Colon (tissue), 2 donors: ENCODE measurements at regions not wholly inside any gene's neighbourhood (a gene's known extent, or its start where the extent isn't known, plus 50 kb on each side); places are given as distances from the start of the nearest gene placed in this dataset.

Experiments used
- FAIRE-seq: peaks from 2 replicates; lab custom pipeline; 2012; peaks lifted over from hg19 to GRCh38; lab: Jason Lieb, UNC
- donor health status: control.
- donor health status: control.

GRCh38 chr18:78364388-78364960 is 615.1 kb upstream of the SALL3 start:
- FAIRE-seq: no peak

GRCh38 chr18:78367996-78368395 is 611.6 kb upstream of the SALL3 start:
- no peak for FAIRE-seq

GRCh38 chr18:78368726-78369125 is 610.9 kb upstream of the SALL3 start:
- FAIRE-seq: no peak

GRCh38 chr18:78376046-78376445 is 603.6 kb upstream of the SALL3 start:
- no peak for FAIRE-seq

- no peak for FAIRE-seq
Measured at GRCh38 chr18:78378403-78378802, 601.2 kb upstream of the SALL3 start.

GRCh38 chr18:78378983-78379382 is 600.6 kb upstream of the SALL3 start:
- no peak for FAIRE-seq

- FAIRE-seq: no peak
Measured at GRCh38 chr18:78390348-78390951, 589.2 kb upstream of the SALL3 start.

- FAIRE-seq: no peak
Measured at GRCh38 chr18:78390952-78391348, 588.7 kb upstream of the SALL3 start.

GRCh38 chr18:78393086-78393862 is 586.3 kb upstream of the SALL3 start:
- no peak for FAIRE-seq

GRCh38 chr18:78396077-78396476 is 583.5 kb upstream of the SALL3 start:
- FAIRE-seq: no peak

GRCh38 chr18:78396756-78397155 is 582.9 kb upstream of the SALL3 start:
- FAIRE-seq: no peak

GRCh38 chr18:78399992-78400503 is 579.6 kb upstream of the SALL3 start:
- no peak for FAIRE-seq

GRCh38 chr18:78402440-78402839 is 577.2 kb upstream of the SALL3 start:
- FAIRE-seq: no peak

- no peak for FAIRE-seq
Measured at GRCh38 chr18:78402966-78403365, 576.7 kb upstream of the SALL3 start.

- no peak for FAIRE-seq
Measured at GRCh38 chr18:78403371-78403770, 576.2 kb upstream of the SALL3 start.

- no peak for FAIRE-seq
Measured at GRCh38 chr18:78405763-78406162, 573.9 kb upstream of the SALL3 start.

GRCh38 chr18:78406743-78407465 is 572.7 kb upstream of the SALL3 start:
- no peak for FAIRE-seq

- no peak for FAIRE-seq
Measured at GRCh38 chr18:78407466-78407844, 572.2 kb upstream of the SALL3 start.

- no peak for FAIRE-seq
Measured at GRCh38 chr18:78408623-78409022, 571.0 kb upstream of the SALL3 start.

- FAIRE-seq: no peak
Measured at GRCh38 chr18:78410094-78410786, 569.4 kb upstream of the SALL3 start.

GRCh38 chr18:78411539-78411938 is 568.1 kb upstream of the SALL3 start:
- no peak for FAIRE-seq

- FAIRE-seq: no peak
Measured at GRCh38 chr18:78414302-78414701, 565.3 kb upstream of the SALL3 start.
